Thyroid gland (tissue), 4 donors: ENCODE measurements at regions not wholly inside any gene's neighbourhood (a gene's known extent, or its start where the extent isn't known, plus 50 kb on each side); places are given as distances from the start of the nearest gene placed in this dataset.

Experiments
- POLR2A ChIP-seq, 2 donors: fragments of 450-650 bp; IDR thresholded peaks; one replicate each; pipeline ENCODE4 v1.6.1; 2017; ENCODE audit warnings: antibody characterized with exemption in 2 of 2, mild to moderate bottlenecking in 2 of 2, moderate library complexity in 1 of 2
- TF ChIP-seq, protein P1 (sequence below), 6 experiments: fragments of 200-600 bp in 3 of 6; fragments of 450-650 bp in 3 of 6; sonication (generic) in 3 of 6; IDR thresholded peaks; one replicate each; pipeline ENCODE4 v1.5.1; 2016 to 2019; ENCODE audit warnings: antibody characterized with exemption in 6 of 6, mild to moderate bottlenecking in 2 of 6, inconsistent platforms in 1 of 6, moderate library complexity in 1 of 6

DNA sequence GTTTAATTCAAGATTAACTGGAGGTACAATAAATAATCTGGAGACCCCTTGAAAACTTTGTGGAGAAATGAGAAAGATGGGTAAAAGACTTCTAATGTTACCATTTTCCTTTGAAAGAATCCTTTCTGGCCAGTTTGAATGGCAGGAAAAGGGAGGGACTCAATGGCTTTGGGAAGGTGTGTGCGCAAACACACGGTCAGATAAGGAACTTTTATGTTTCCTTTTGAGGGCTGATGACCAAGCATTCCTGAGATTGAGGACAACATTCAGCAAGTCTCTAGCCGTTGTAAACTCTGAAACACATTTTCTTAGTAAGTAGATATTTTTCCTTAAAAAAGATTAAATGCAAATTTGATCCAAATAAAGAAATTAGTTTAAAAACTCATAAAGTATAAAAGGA, 909.7 kb upstream of the TENM4 start:
- no peak for TF ChIP-seq POLR2A (IDR thresholded peaks at IDR 0.05)
- TF ChIP-seq, protein P1, sequence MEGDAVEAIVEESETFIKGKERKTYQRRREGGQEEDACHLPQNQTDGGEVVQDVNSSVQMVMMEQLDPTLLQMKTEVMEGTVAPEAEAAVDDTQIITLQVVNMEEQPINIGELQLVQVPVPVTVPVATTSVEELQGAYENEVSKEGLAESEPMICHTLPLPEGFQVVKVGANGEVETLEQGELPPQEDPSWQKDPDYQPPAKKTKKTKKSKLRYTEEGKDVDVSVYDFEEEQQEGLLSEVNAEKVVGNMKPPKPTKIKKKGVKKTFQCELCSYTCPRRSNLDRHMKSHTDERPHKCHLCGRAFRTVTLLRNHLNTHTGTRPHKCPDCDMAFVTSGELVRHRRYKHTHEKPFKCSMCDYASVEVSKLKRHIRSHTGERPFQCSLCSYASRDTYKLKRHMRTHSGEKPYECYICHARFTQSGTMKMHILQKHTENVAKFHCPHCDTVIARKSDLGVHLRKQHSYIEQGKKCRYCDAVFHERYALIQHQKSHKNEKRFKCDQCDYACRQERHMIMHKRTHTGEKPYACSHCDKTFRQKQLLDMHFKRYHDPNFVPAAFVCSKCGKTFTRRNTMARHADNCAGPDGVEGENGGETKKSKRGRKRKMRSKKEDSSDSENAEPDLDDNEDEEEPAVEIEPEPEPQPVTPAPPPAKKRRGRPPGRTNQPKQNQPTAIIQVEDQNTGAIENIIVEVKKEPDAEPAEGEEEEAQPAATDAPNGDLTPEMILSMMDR (IDR thresholded peaks at IDR 0.05), result no peak
